Skeletal muscle tissue (tissue), 3 donors: ENCODE measurements at regions not wholly inside any gene's neighbourhood (a gene's known extent, or its start where the extent isn't known, plus 50 kb on each side); places are given as distances from the start of the nearest gene placed in this dataset.
"Not testable (repeated sequence)": the region's sequence is repeated elsewhere in the genome, so short reads cannot be mapped to it uniquely, and the experiment has no call there.

Experiments
- H3K27ac ChIP-seq: one replicate; pipeline ENCODE4 v1.7.0; 2013; ENCODE audit warnings: mild to moderate bottlenecking, low read depth, low read length, inconsistent platforms
- H3K27me3 ChIP-seq, 3 donors: one replicate each; pipeline ENCODE4 v1.7.0; 2013; ENCODE audit warnings: low read length in 3 of 3; ENCODE audit not compliant: control insufficient read depth in 3 of 3, insufficient read depth in 3 of 3
- H3K36me3 ChIP-seq, 3 donors: one replicate each; pipeline ENCODE4 v1.7.0; 2013; ENCODE audit warnings: low read length in 3 of 3; ENCODE audit not compliant: control insufficient read depth in 3 of 3, insufficient read depth in 3 of 3
- H3K4me1 ChIP-seq, 3 donors: one replicate each; pipeline ENCODE4 v1.7.0; 2013; ENCODE audit warnings: low read length in 3 of 3, mild to moderate bottlenecking in 3 of 3; ENCODE audit not compliant: control insufficient read depth in 3 of 3, insufficient read depth in 3 of 3
- H3K4me3 ChIP-seq, 3 donors: one replicate each; pipeline ENCODE4 v1.7.0; 2013; ENCODE audit warnings: low read length in 3 of 3
- H3K9ac ChIP-seq, 3 donors: one replicate each; pipeline ENCODE4 v1.7.0; 2013; ENCODE audit warnings: low read length in 3 of 3, mild to moderate bottlenecking in 3 of 3, moderate library complexity in 2 of 3, low read depth in 1 of 3
- H3K9me3 ChIP-seq, 3 donors: one replicate each; pipeline ENCODE4 v1.7.0; 2013; ENCODE audit warnings: low read length in 3 of 3; ENCODE audit not compliant: control insufficient read depth in 3 of 3
- donor health status: Osteomylitis.

GRCh38 chr1:60952612-60953111 lies 129.7 kb upstream of the NFIA start:
- Histone ChIP-seq H3K4me1 (peaks cover 13 to 19% (median 16%) of the 10 kb centered on the region in 3 donors), H3K27me3 (no peaks in the 10 kb centered on the region), H3K36me3 (no peaks in the 10 kb centered on the region), H3K4me3 (no peak overlapping the region), H3K27ac (no peak overlapping the region), H3K9ac (no peak overlapping the region), H3K9me3 (peaks cover 0 to 3% (median 0%) of the 10 kb centered on the region in 3 donors)

DNA sequence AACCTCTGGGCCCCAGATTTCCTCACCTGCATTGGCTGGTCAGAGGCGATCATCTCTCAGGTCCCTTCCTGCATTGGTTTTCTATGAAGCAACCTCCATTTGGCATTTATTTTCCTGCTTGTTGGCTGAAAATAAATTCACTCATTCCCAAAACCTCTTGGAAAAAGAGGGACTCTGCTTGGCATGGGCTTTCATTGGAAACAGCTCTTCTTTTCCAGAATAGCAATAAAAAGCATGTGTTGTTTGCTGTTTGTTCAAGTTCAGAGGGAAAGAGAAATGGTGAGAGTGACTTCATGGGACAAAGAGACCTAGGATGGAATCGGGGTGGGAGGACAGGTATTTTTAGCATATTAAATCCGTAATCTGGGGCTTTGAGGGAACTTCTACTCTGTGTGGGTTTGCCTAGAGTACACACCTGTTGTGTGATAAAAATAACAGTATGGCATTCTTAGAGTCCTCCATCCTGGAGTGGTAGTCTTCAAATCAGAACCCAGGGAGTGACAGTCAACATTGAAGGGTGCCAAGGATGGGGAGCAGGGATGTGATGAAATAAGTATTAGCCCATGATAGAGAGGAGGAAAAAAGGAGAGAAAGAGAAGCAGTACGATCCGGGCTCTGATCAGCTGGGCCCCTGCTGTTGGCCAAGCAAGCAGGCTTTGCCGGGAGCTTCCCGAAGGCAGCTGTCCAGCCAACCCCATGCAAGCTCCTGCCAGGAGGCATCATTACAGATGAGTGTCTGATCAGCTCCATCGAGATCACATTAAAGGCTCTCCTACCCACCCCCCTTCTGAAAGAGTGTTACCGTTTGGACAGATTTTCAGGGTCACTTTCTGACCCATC lies 131.9 kb upstream of the NFIA start:
- Histone ChIP-seq H3K27me3 (no peaks in the 10 kb centered on the region), H3K4me1 (peaks cover 13 to 19% (median 16%) of the 10 kb centered on the region in 3 donors), H3K9ac (peak overlapping the region in 1 of 3 donors; percentile 34), H3K36me3 (no peaks in the 10 kb centered on the region), H3K9me3 (peaks cover 0 to 3% (median 0%) of the 10 kb centered on the region in 3 donors), H3K27ac (no peak overlapping the region), H3K4me3 (no peak overlapping the region)

- Histone ChIP-seq H3K27me3 (no peaks in the 10 kb centered on the region), H3K9me3 (no peaks in the 10 kb centered on the region), H3K9ac (no peak overlapping the region), H3K4me1 (peaks cover 13 to 19% (median 16%) of the 10 kb centered on the region in 3 donors), H3K27ac (no peak overlapping the region), H3K4me3 (peak overlapping the region in 1 of 3 donors; percentile 1), H3K36me3 (no peaks in the 10 kb centered on the region)
Observed at GRCh38 chr1:60949826-60950197, 132.5 kb upstream of the NFIA start.

GRCh38 chr1:60949154-60949825 lies 133.1 kb upstream of the NFIA start:
- H3K27ac ChIP-seq = peak overlapping the region; percentile 8
- H3K36me3 ChIP-seq = no peaks in the 10 kb centered on the region
- H3K9me3 ChIP-seq = no peaks in the 10 kb centered on the region
- no peaks in the 10 kb centered on the region for H3K27me3 ChIP-seq
- peaks cover 13 to 19% (median 16%) of the 10 kb centered on the region in 3 donors for H3K4me1 ChIP-seq
- peak overlapping the region in 2 of 3 donors; percentile 1 to 20 for H3K4me3 ChIP-seq
- H3K9ac ChIP-seq = no peak overlapping the region

GRCh38 chr1:60948486-60948885 lies 133.9 kb upstream of the NFIA start:
- peak overlapping the region in 1 of 3 donors; percentile 20 for H3K4me3 ChIP-seq
- peaks cover 13 to 19% (median 16%) of the 10 kb centered on the region in 3 donors for H3K4me1 ChIP-seq
- H3K27me3 ChIP-seq = no peaks in the 10 kb centered on the region
- H3K9ac ChIP-seq = peak overlapping the region in 1 of 3 donors; percentile 8
- no peaks in the 10 kb centered on the region for H3K36me3 ChIP-seq
- peak overlapping the region; percentile 45 for H3K27ac ChIP-seq
- H3K9me3 ChIP-seq = no peaks in the 10 kb centered on the region

DNA sequence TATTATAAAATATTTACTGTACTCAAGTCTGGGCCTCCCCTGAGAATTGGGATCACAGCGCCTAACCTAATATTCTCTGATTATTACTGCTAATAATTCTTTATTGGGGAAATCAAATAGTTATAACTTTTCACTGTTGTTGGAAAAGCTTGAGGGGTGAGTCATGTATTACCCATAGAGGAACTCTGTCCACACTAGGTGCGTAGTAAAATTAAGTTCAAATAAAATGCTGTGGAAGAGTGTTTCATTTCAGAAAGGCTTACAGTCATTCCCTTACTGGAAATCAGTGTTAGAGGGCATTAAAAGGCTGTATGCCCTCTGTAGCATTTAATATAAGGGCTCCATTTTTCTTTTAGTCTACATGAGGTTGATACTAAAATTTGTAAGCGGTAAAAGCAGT lies 135.0 kb upstream of the NFIA start:
- no peaks in the 10 kb centered on the region for H3K27me3 ChIP-seq
- H3K27ac ChIP-seq = no peak overlapping the region
- no peaks in the 10 kb centered on the region for H3K36me3 ChIP-seq
- peaks cover 13 to 25% (median 16%) of the 10 kb centered on the region in 3 donors for H3K4me1 ChIP-seq
- no peak overlapping the region for H3K9ac ChIP-seq
- no peak overlapping the region for H3K4me3 ChIP-seq
- H3K9me3 ChIP-seq = no peaks in the 10 kb centered on the region

DNA sequence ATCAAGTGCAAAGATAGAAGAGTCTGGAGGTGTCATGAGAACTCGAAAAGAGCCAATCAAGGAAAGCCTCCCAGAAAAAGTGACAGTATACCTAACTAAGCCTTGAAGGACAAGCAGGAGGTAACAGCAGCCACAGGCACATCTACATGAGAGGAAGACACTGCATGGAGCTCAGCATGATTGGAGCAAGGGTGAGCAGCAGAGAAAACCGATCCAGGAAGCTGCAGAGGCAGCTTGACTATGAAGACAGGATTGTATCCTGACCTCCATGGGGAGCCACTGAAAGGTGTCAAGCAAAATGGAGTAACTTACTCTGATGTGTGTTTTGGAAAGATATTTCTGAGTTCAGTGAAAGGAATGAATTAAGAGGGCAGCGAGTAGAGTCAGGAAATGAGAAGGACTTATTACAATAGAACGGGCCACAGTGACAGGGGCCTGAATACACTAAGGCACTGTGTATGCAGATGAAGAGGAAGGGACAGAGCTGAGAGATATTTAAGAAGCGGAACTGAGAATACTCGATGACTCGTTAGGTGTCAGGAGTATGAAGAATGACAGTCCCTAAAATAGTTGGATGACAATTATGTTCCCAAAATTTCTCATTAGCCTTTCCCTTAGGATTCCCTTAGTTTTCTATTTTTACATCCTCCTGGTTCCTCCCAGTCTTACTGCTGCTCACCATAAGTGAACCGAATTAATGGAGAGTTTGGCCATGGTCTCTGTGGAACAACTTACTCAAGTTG lies 139.3 kb upstream of the NFIA start:
- Histone ChIP-seq H3K9me3 (no peaks in the 10 kb centered on the region), H3K4me1 (peaks cover 0 to 11% (median 2%) of the 10 kb centered on the region in 3 donors), H3K27me3 (no peaks in the 10 kb centered on the region), H3K27ac (no peak overlapping the region), H3K4me3 (no peak overlapping the region), H3K36me3 (no peaks in the 10 kb centered on the region), H3K9ac (no peak overlapping the region)

- Histone ChIP-seq H3K9me3 (no peaks in the 10 kb centered on the region), H3K27ac (no peak overlapping the region), H3K9ac (no peak overlapping the region), H3K36me3 (no peaks in the 10 kb centered on the region), H3K4me3 (no peak overlapping the region), H3K4me1 (peaks cover 0 to 16% (median 8%) of the 10 kb centered on the region in 3 donors), H3K27me3 (no peaks in the 10 kb centered on the region)
Observed at GRCh38 chr1:60942291-60942690, 140.1 kb upstream of the NFIA start.

GRCh38 chr1:60940685-60941084 lies 141.7 kb upstream of the NFIA start:
- not testable (repeated sequence) for H3K9ac ChIP-seq, H3K36me3 ChIP-seq, H3K27me3 ChIP-seq, H3K4me3 ChIP-seq, H3K27ac ChIP-seq, H3K9me3 ChIP-seq
- peaks cover 10 to 28% (median 18%) of the 10 kb centered on the region in 3 donors for H3K4me1 ChIP-seq
